Endothelial cell (in vitro differentiated cells): ENCODE measurements at regions not wholly inside any gene's neighbourhood (a gene's known extent, or its start where the extent isn't known, plus 50 kb on each side); places are given as distances from the start of the nearest gene placed in this dataset.

ENCODE experiments used
- DNase-seq: peaks from one replicate; pipeline ENCODE4 v3.0.0; 2021; ENCODE audit warnings: low spot score
- H3K27ac Mint-ChIP-seq: one replicate; pipeline ENCODE4 v1.8.0; 2021; ENCODE audit warnings: mixed read lengths, inconsistent platforms; ENCODE audit not compliant: unreplicated experiment
- H3K27me3 Mint-ChIP-seq: one replicate; pipeline ENCODE4 v1.8.0; 2021; ENCODE audit warnings: mild to moderate bottlenecking, moderate library complexity, mixed read lengths, inconsistent platforms; ENCODE audit not compliant: unreplicated experiment
- H3K36me3 Mint-ChIP-seq: one replicate; pipeline ENCODE4 v1.8.0; 2021; ENCODE audit warnings: mild to moderate bottlenecking, low read depth, mixed read lengths, inconsistent platforms; ENCODE audit not compliant: unreplicated experiment
- H3K4me1 Mint-ChIP-seq: one replicate; pipeline ENCODE4 v1.8.0; 2021; ENCODE audit warnings: mild to moderate bottlenecking, mixed read lengths, inconsistent platforms; ENCODE audit not compliant: unreplicated experiment
- H3K4me3 Mint-ChIP-seq: one replicate; pipeline ENCODE4 v1.8.0; 2021; ENCODE audit warnings: mild to moderate bottlenecking, mixed read lengths, inconsistent platforms; ENCODE audit not compliant: unreplicated experiment
- H3K9me3 Mint-ChIP-seq: one replicate; pipeline ENCODE4 v1.8.0; 2021; ENCODE audit warnings: mixed read lengths, inconsistent platforms; ENCODE audit not compliant: unreplicated experiment
- TF ChIP-seq, protein P1 (sequence below): fragments of 200-600 bp; sonication (generic); IDR thresholded peaks from one replicate; pipeline ENCODE4 v1.5.0; 2021; ENCODE audit warnings: antibody characterized with exemption; ENCODE audit not compliant: unreplicated experiment

DNA sequence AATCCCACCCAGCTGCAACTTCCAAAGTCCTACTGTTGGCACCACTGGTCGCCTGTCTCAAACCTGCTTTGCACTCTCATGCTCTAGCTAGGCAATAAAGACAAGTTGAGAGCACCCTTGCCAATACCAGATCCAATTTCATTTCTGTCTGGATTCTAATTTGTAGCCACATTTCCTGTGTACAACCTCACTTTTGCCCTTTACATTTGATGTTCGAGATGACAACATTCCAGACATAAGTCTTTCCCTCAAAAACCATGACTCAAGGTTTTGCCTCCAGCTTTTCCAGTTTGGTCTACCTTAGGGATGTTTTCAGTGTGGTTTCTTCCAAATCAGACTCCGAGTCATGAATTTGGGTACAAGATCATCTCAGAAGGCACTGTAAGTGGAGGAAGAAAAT is 309.0 kb downstream of the GPAM start:
- Mint-ChIP-seq H3K4me3 (no peak overlapping the region), H3K27ac (no peak overlapping the region), H3K27me3 (no peaks in the 10 kb centered on the region), H3K36me3 (no peaks in the 10 kb centered on the region), H3K4me1 (no peaks in the 10 kb centered on the region), H3K9me3 (no peaks in the 10 kb centered on the region)
- DNase-seq: no peak
- TF ChIP-seq, protein P1, sequence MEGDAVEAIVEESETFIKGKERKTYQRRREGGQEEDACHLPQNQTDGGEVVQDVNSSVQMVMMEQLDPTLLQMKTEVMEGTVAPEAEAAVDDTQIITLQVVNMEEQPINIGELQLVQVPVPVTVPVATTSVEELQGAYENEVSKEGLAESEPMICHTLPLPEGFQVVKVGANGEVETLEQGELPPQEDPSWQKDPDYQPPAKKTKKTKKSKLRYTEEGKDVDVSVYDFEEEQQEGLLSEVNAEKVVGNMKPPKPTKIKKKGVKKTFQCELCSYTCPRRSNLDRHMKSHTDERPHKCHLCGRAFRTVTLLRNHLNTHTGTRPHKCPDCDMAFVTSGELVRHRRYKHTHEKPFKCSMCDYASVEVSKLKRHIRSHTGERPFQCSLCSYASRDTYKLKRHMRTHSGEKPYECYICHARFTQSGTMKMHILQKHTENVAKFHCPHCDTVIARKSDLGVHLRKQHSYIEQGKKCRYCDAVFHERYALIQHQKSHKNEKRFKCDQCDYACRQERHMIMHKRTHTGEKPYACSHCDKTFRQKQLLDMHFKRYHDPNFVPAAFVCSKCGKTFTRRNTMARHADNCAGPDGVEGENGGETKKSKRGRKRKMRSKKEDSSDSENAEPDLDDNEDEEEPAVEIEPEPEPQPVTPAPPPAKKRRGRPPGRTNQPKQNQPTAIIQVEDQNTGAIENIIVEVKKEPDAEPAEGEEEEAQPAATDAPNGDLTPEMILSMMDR: no peak

DNA sequence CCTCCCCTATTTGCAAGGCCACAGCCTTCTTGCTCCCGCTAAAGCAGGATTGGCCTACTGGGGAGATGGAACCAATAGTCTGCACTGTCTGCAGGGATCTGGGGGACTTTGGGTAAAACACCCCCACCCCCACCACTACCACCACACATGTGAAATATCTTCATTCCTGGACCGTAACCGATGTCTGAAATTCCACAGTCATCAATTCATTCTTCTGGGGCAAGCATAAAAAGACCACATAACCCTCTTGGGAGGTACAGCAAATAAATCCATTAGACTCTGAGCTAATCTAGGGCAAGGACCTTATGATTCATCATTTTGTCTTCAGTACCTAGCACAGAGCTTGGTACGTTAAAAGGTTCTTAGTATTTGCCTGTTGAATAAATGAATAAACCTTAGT is 307.8 kb downstream of the GPAM start:
- DNase-seq: no peak
- no peak overlapping the region for H3K27ac Mint-ChIP-seq
- no peak overlapping the region for H3K4me3 Mint-ChIP-seq
- H3K9me3 Mint-ChIP-seq: no peaks in the 10 kb centered on the region
- TF ChIP-seq, protein P1: no peak
- no peaks in the 10 kb centered on the region for H3K27me3 Mint-ChIP-seq
- H3K4me1 Mint-ChIP-seq: no peaks in the 10 kb centered on the region
- no peaks in the 10 kb centered on the region for H3K36me3 Mint-ChIP-seq

DNA sequence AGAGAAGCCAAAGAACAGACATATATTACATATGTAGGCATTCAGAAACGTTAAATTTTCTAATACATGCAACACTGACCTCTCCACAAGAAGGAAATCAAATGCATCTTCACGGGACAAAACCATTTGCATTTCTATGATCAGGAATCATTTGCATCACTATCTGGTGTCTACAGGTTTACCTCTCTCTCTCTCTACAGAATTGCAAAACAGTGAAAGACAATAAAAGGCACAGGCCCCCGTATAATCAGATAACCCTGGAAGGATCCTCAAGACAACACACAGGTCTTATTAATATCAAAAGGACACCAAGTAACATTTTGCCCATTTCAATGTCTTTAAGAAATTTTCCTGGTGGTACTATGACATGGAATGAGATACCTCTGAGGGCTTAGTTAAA is 306.3 kb downstream of the GPAM start:
- Mint-ChIP-seq H3K27ac (no peak overlapping the region), H3K27me3 (no peaks in the 10 kb centered on the region), H3K4me1 (no peaks in the 10 kb centered on the region), H3K9me3 (no peaks in the 10 kb centered on the region), H3K36me3 (no peaks in the 10 kb centered on the region), H3K4me3 (no peak overlapping the region)
- TF ChIP-seq, protein P1: no peak
- DNase-seq: no peak

GRCh38 chr10:111879969-111880368 is 303.6 kb downstream of the GPAM start:
- H3K27me3 Mint-ChIP-seq: no peaks in the 10 kb centered on the region
- TF ChIP-seq, protein P1: no peak
- no peak for DNase-seq
- no peak overlapping the region for H3K27ac Mint-ChIP-seq
- no peaks in the 10 kb centered on the region for H3K36me3 Mint-ChIP-seq
- no peaks in the 10 kb centered on the region for H3K9me3 Mint-ChIP-seq
- H3K4me1 Mint-ChIP-seq: no peaks in the 10 kb centered on the region
- no peak overlapping the region for H3K4me3 Mint-ChIP-seq

DNA sequence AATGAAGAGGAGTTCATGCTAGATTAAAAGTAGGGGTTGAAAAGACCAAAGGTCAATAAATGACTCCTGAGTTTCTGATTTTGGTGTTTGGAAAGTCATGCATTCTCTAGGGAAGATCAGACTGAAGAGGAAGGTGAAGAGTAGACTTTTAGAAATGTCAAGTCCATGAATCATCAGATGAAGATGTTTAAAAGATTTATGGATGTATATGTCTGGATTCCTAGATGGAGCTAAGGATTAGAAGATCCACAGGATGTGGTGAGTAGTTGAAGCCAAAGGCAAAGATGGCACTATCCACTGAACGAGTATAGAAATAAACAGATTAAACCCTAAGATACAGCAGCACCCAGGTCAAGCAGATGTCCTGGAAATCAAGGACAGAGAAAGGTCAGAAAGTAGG is 298.5 kb downstream of the GPAM start:
- Mint-ChIP-seq H3K4me1 (no peaks in the 10 kb centered on the region), H3K9me3 (peaks cover 10% of the 10 kb centered on the region), H3K4me3 (no peak overlapping the region), H3K36me3 (peaks cover 3% of the 10 kb centered on the region), H3K27me3 (no peaks in the 10 kb centered on the region), H3K27ac (no peak overlapping the region)
- no peak for DNase-seq
- TF ChIP-seq, protein P1: no peak
